PC-3 (cell line): ENCODE measurements at regions not wholly inside any gene's neighbourhood (a gene's known extent, or its start where the extent isn't known, plus 50 kb on each side); places are given as distances from the start of the nearest gene placed in this dataset.

ENCODE experiments used
- ATAC-seq: fragments of 200-7000 bp; cut with Tn5 transposase; 2 replicates; pipeline ENCODE4 v1.9.1; 2020; ENCODE audit warnings: mild to moderate bottlenecking, moderate library complexity
- BruUV-seq: library from RNA; stranded (reverse); fragments of 400-500 nt; replicated peaks from 2 replicates; lab custom pipeline; 2021; lab: Mats Ljungman, UMichigan
- CTCF ChIA-PET: fragments of 300-600 bp; sonication (Branson Sonifier 250); formaldehyde crosslinking; loops from one replicate; lab custom pipeline; 2022; ENCODE audit warnings: antibody characterized with exemption; lab: Charles Lee
- POLR2A ChIA-PET: fragments of 300-600 bp; sonication (Branson Sonifier 250); formaldehyde crosslinking; loops from one replicate; lab custom pipeline; 2022; ENCODE audit warnings: antibody characterized with exemption; ENCODE audit not compliant: unreplicated experiment; lab: Charles Lee
- DNase-seq: peaks from one replicate; pipeline ENCODE4 v3.0.0-alpha.2; 2015
- H2AFZ ChIP-seq: fragments of 300-600 bp; sonication (generic); 2 replicates; pipeline ENCODE4 v1.6.0; 2016; ENCODE audit warnings: antibody characterized with exemption, low read length
- H3F3A ChIP-seq: fragments of 300-600 bp; sonication (generic); one replicate; pipeline ENCODE4 v1.6.0; 2017; ENCODE audit warnings: antibody characterized with exemption, low read length, control low read depth, mild to moderate bottlenecking; ENCODE audit not compliant: unreplicated experiment
- H3K27ac ChIP-seq: fragments of 300-600 bp; sonication (generic); 2 replicates; pipeline ENCODE4 v1.5.1; 2016; ENCODE audit warnings: mild to moderate bottlenecking, low read length
- H3K27me3 ChIP-seq: fragments of 300-600 bp; sonication (generic); 2 replicates; pipeline ENCODE4 v1.6.1; 2016; ENCODE audit warnings: low read length, mixed read lengths
- H3K36me3 ChIP-seq: fragments of 300-600 bp; sonication (generic); 2 replicates; pipeline ENCODE4 v1.6.1; 2016; ENCODE audit warnings: low read depth, mixed run types, low read length, mixed read lengths
- H3K4me1 ChIP-seq: fragments of 300-600 bp; sonication (generic); 2 replicates; pipeline ENCODE4 v1.5.1; 2016; ENCODE audit warnings: low read length; ENCODE audit not compliant: insufficient read depth
- H3K4me2 ChIP-seq: fragments of 300-600 bp; sonication (generic); 2 replicates; pipeline ENCODE4 v1.6.0; 2016; ENCODE audit warnings: low read length
- H3K4me3 ChIP-seq: fragments of 300-600 bp; sonication (generic); 2 replicates; pipeline ENCODE4 v1.5.1; 2016; ENCODE audit warnings: mild to moderate bottlenecking, low read length, mixed read lengths
- H3K79me2 ChIP-seq: fragments of 300-600 bp; sonication (generic); 2 replicates; pipeline ENCODE4 v1.6.1; 2017; ENCODE audit warnings: low read length, mixed read lengths
- H3K9ac ChIP-seq: fragments of 300-600 bp; sonication (generic); 2 replicates; pipeline ENCODE4 v1.6.0; 2016; ENCODE audit warnings: mild to moderate bottlenecking, low read length
- H3K9me2 ChIP-seq: fragments of 300-600 bp; sonication (generic); replicated peaks from 2 replicates; pipeline ENCODE4 v1.6.1; 2016; ENCODE audit warnings: mixed run types, low read length, mixed read lengths
- H3K9me3 ChIP-seq: fragments of 300-600 bp; sonication (generic); 2 replicates; pipeline ENCODE4 v1.6.1; 2016; ENCODE audit warnings: low read length, mixed read lengths
- H4K20me1 ChIP-seq: fragments of 300-600 bp; sonication (generic); 2 replicates; pipeline ENCODE4 v1.6.1; 2016; ENCODE audit warnings: low read length, mixed read lengths
- EZH2 ChIP-seq: fragments of 300-600 bp; sonication (generic); IDR thresholded peaks from one replicate; pipeline ENCODE4 v1.6.1; 2017; ENCODE audit warnings: antibody characterized with exemption, mild to moderate bottlenecking, low read length; ENCODE audit not compliant: unreplicated experiment
- EZH2phosphoT487 ChIP-seq: fragments of 300-600 bp; sonication (generic); IDR thresholded peaks from 2 replicates; pipeline ENCODE4 v1.6.1; 2018; ENCODE audit warnings: mild to moderate bottlenecking, antibody characterized with exemption, low read length, borderline replicate concordance
- intact Hi-C: fragments of 100-400 bp; cut with micrococcal nuclease; formaldehyde crosslinking; loops from 2 replicates; pipeline ENCODE4 v1.9.0; 2023
- TF ChIP-seq, protein P1 (sequence below): fragments of 300-600 bp; sonication (generic); conservative IDR thresholded peaks from 2 replicates; pipeline ENCODE4 v1.5.1; 2017; ENCODE audit warnings: antibody characterized with exemption, low read depth, mild to moderate bottlenecking, low read length

DNA sequence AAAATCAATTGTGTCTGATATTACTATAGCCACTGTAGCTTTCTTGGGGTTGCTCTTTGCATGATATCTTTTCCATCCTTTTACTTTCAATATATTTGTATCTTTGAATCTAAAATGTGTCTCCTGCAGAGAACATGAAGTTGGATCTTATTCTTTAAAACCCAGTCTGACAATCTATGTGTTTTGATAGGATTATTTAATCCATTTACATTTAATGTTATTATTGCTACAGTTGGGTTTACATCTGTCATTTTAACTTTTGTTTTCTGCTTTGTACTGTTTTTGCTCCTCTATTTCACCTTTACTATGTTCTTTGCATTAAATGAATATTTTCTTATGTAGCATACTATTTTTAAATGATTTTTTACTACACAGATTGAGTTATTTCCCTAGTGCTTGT, 230.9 kb downstream of the ANTXR2 start:
- Histone ChIP-seq H3K9me3 (no peaks in the 10 kb centered on the region), H4K20me1 (no peaks in the 10 kb centered on the region), H3K36me3 (no peaks in the 10 kb centered on the region), H2AFZ (no peak overlapping the region), H3K79me2 (no peaks in the 10 kb centered on the region), H3K27ac (no peak overlapping the region), H3F3A (no peaks in the 10 kb centered on the region), H3K4me2 (no peak overlapping the region), H3K9me2 (no peaks in the 10 kb centered on the region), H3K9ac (no peak overlapping the region), H3K4me3 (no peak overlapping the region), H3K4me1 (no peaks in the 10 kb centered on the region), H3K27me3 (no peaks in the 10 kb centered on the region)
- no TSS peak for BruUV-seq
- TF ChIP-seq, protein P1, sequence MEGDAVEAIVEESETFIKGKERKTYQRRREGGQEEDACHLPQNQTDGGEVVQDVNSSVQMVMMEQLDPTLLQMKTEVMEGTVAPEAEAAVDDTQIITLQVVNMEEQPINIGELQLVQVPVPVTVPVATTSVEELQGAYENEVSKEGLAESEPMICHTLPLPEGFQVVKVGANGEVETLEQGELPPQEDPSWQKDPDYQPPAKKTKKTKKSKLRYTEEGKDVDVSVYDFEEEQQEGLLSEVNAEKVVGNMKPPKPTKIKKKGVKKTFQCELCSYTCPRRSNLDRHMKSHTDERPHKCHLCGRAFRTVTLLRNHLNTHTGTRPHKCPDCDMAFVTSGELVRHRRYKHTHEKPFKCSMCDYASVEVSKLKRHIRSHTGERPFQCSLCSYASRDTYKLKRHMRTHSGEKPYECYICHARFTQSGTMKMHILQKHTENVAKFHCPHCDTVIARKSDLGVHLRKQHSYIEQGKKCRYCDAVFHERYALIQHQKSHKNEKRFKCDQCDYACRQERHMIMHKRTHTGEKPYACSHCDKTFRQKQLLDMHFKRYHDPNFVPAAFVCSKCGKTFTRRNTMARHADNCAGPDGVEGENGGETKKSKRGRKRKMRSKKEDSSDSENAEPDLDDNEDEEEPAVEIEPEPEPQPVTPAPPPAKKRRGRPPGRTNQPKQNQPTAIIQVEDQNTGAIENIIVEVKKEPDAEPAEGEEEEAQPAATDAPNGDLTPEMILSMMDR = no peak
- TF ChIP-seq EZH2phosphoT487 = no peak
- TF ChIP-seq EZH2 = no peak
- ATAC-seq (no peak), DNase-seq (no peak)
- intact Hi-C loops = no loop called here
- ChIA-PET POLR2A (no interaction called here), CTCF (no interaction called here)

DNA sequence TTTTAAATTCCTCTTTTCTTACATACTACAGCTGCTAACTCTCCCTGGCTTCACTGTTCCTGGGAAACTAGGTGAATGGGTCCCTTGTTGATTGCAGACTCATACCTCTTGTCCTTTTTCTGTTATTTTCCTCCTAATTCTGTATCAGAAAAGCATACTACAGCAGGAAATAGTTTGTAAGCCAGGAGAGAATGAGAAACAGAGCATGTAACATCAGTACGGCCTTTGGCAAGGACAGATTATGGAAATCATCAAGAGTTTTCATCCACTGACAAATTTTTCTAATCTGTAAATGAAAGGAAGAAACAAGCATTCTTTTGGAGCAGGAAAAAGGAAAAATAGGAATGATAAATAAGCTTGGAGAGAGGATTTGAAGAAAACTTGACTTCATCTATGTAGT, 239.2 kb downstream of the ANTXR2 start:
- no peaks in the 10 kb centered on the region for H3K9me2 ChIP-seq
- no peaks in the 10 kb centered on the region for H3K4me1 ChIP-seq
- no peak overlapping the region for H3K4me3 ChIP-seq
- H2AFZ ChIP-seq = no peak overlapping the region
- TF ChIP-seq, protein P1 = no peak
- no peak for TF ChIP-seq EZH2
- no peak for TF ChIP-seq EZH2phosphoT487
- no peaks in the 10 kb centered on the region for H3K79me2 ChIP-seq
- H3K9ac ChIP-seq = no peak overlapping the region
- BruUV-seq = no TSS peak
- H3K27ac ChIP-seq = no peak overlapping the region
- DNase-seq = no peak
- H3K9me3 ChIP-seq = no peaks in the 10 kb centered on the region
- intact Hi-C loops = no loop called here
- no peaks in the 10 kb centered on the region for H4K20me1 ChIP-seq
- H3K4me2 ChIP-seq = no peak overlapping the region
- no peaks in the 10 kb centered on the region for H3F3A ChIP-seq
- H3K27me3 ChIP-seq = no peaks in the 10 kb centered on the region
- ATAC-seq = no peak
- POLR2A ChIA-PET = no interaction called here
- CTCF ChIA-PET = no interaction called here
- no peaks in the 10 kb centered on the region for H3K36me3 ChIP-seq

DNA sequence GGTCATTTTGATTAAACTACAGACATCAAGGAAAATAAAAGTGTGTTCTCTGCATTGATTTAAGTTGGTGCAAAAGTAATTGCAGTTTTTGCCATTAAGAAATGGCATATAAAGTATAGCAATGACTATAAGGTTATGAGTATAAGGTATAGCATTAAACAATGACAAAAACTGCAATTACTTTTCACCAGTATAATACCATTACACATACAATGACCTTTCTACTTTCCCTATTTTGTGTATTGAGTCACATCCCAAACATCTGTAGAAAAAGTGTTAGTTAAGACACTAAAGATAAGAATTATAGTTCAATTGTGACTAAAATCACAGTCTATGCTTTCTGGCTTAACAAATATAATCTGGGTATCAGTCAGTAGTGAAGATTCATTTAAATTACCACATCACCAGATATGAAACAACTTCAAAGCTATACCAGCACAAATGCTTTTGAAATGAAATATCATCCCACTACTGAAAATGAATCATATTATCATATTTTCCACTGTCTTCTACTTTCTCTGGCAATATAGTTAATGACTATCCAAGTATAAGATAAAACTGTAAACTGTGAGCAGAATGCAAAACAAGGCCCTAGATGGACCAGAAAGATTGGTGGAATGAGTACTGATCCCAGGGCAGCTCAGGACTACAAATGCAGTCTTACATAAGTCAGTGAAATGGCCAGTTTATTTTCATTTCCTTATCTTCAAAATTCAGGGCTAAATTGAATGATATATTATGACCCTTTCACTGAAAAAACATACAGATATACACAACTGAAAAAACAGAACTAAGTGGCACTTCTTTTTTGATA, 241.1 kb downstream of the ANTXR2 start:
- Histone ChIP-seq H3F3A (no peaks in the 10 kb centered on the region), H3K27ac (no peak overlapping the region), H4K20me1 (no peaks in the 10 kb centered on the region), H3K79me2 (no peaks in the 10 kb centered on the region), H3K4me3 (no peak overlapping the region), H2AFZ (no peak overlapping the region), H3K36me3 (no peaks in the 10 kb centered on the region), H3K4me2 (no peak overlapping the region), H3K27me3 (no peaks in the 10 kb centered on the region), H3K9ac (no peak overlapping the region), H3K9me2 (no peaks in the 10 kb centered on the region), H3K9me3 (no peaks in the 10 kb centered on the region), H3K4me1 (no peaks in the 10 kb centered on the region)
- DNase-seq (no peak), ATAC-seq (no peak)
- CTCF ChIA-PET = no interaction called here
- no peak for TF ChIP-seq EZH2phosphoT487
- TF ChIP-seq, protein P1 = no peak
- TF ChIP-seq EZH2 = no peak
- no TSS peak for BruUV-seq
- intact Hi-C loops = no loop called here
- POLR2A ChIA-PET = no interaction called here
